HG03575 (cell line): ENCODE measurements at regions not wholly inside any gene's neighbourhood (a gene's known extent, or its start where the extent isn't known, plus 50 kb on each side); places are given as distances from the start of the nearest gene placed in this dataset.
A peak's percentile ranks its signal among the peaks of the same experiment; 100 is the strongest.
"Not testable (repeated sequence)": the region's sequence is repeated elsewhere in the genome, so short reads cannot be mapped to it uniquely, and the experiment has no call there.

Experiments
- ATAC-seq: cut with Tn5 transposase; IDR thresholded peaks from one replicate; pipeline ENCODE4 v1.9.1; 2021; ENCODE audit not compliant: unreplicated experiment, insufficient number of reproducible peaks, low FRiP score; ENCODE audit errors: extremely low read depth

DNA sequence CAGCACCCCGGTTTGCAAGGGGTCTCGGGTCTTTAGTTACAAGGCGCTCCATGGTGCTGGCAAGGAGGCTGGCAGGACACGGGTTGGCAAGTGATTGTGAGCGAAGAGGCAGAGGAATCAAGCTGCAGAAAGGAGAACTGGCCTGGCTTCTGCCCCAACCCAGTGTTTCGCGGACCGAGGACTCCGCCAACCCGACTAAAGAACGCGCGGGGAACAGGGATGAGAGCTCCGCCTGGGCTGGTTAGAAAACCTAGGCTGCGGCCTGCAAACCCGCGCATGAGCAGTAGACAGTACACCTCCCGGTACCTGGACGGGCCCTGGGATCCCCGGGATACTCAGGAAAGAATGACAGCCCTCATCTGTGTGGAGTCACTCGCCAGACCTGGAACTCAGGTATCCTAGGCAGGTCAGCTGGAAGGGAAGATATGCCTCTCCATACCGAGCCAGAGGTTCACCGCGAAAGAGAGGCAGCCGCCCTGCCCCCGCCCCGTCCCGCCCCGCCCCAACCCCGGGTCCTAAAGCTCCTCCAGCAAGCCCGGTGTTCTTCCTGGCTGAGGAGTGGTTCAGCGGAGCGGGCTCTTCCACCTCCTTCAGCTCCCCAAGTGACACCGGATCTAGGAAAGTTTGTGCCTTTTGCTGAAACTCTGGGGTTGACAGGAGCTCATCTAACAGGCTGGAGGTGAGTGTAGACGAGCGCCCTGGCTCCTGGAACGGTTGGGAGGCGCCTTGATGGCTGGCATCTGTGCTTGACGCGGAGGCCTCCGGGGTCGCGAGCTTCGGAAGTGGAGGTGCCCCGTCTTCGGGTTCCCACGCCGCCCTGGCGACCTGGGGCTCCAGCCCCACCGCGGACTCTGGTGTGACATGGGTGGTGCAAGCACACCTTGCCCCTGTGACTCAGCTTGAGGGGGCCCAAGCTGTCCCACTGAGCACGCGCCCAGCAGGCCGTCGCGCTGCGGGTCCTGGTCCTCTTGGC is 1847.3 kb upstream of the DEFB115 start:
- ATAC-seq = no peak

- no peak for ATAC-seq
These were observed 1846.5 kb upstream of the DEFB115 start for GRCh38 chr20:29410806-29411457.

GRCh38 chr20:29411458-29411820 is 1846.0 kb upstream of the DEFB115 start:
- ATAC-seq = not testable (repeated sequence)

DNA sequence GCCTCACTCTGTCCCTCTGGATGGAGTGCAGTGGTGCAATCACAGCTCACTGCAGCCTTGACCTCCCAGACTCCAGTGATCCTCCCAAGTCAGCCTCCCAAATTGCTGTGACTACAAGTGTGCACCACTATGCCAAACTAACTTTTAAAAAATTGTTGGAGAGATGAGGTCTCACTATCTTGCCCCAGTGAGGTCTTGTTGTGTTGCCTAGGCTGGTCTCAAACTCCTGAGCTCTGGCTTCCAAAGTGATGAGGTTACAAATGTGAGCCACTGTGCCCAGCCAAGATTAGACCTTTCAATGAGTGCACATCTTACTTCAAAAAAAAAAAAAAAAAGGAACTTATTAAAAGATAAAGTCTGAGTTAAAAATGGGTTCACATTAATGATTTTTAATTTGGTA is 1838.1 kb upstream of the DEFB115 start:
- ATAC-seq = no peak

GRCh38 chr20:29427201-29428060 is 1830.0 kb upstream of the DEFB115 start:
- ATAC-seq = no peak

- ATAC-seq = no peak
These were observed 1826.9 kb upstream of the DEFB115 start for GRCh38 chr20:29430531-29430930.

GRCh38 chr20:29440721-29441120 is 1816.7 kb upstream of the DEFB115 start:
- ATAC-seq = not testable (repeated sequence)

GRCh38 chr20:29443206-29443781 is 1814.2 kb upstream of the DEFB115 start:
- ATAC-seq = not testable (repeated sequence)

DNA sequence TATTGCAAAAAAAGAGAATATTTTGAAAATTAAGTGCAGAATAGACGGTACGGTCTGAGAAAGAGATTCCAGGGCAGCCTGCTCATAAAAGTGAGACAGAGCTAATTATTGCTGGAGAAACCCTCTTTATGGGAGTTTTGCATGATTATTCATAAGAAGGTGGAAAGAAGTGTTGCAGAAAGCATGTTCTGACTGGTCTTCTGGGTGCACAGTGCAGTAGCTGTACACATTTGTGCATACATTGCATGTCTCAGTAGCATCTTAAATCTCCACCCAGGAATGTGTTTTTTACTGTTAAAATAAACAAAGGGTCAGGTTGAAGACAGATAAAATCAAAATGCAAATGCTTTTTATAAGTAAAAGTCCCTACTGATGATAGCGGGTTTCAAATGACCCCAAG is 1813.6 kb upstream of the DEFB115 start:
- peak; percentile 82 for ATAC-seq

GRCh38 chr20:29445050-29445907 is 1812.2 kb upstream of the DEFB115 start:
- ATAC-seq = not testable (repeated sequence)

- not testable (repeated sequence) for ATAC-seq
These were observed 1809.7 kb upstream of the DEFB115 start for GRCh38 chr20:29447517-29448484.

- no peak for ATAC-seq
These were observed 1808.5 kb upstream of the DEFB115 start for GRCh38 chr20:29448806-29449470.

GRCh38 chr20:29452186-29452585 is 1805.3 kb upstream of the DEFB115 start:
- ATAC-seq = no peak

DNA sequence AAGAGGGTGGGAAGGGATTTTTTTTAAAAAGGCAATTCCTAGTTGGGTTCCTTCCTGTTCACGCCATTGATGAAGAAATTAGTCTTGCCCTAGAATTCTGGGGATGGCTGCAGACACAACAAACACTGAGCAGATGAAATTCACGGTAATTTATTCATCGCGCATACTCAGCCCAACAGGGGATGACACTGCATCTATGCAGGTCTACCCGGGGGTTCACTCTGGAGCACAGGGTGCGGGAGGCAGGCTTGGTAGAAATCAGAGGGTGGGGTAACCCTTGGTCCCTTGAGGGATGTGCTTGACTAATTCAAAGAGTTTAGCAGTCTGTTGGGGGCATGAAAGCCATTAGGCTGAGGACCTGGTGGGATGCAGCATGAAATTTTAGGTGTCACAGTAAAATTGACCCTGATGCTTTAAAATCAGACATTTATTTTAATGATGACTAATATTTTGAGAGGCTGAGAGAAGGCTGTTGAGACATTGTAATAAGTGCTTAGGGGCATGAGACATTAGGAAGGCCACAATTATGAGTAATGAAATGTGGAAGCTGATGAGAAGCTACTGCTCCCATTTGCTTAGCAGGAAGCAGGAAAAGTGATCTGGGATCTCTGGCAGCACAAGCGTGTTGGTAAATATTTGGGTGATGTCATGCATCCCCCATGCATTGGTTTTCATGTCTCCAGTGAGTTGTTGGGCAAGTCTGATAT is 1800.3 kb upstream of the DEFB115 start:
- ATAC-seq = not testable (repeated sequence)

DNA sequence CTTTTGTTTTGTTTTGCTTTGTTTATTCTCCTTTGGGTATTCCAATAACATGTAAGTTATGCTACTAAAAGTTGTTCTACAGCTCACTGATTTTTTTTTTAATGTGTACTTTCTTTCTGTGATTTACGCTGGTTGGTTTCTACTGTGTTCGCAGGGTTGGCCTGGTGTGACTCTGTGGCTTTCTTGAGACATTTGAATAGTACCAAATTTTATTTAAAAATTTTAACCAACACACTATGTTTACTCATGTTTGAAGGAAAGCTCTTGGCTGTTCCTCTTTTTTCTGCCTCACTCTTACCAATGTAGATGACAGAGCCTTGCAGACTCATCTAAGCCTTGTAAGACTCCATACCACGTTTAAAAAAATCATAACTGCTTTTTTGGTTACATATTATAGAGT is 1784.9 kb upstream of the DEFB115 start:
- ATAC-seq = no peak

- not testable (repeated sequence) for ATAC-seq
These were observed 1764.6 kb upstream of the DEFB115 start for GRCh38 chr20:29492840-29493239.
